ENCODE measurements at regions not wholly inside any gene's neighbourhood (a gene's known extent, or its start where the extent isn't known, plus 50 kb on each side); places are given as distances from the start of the nearest gene placed in this dataset.

DNA sequence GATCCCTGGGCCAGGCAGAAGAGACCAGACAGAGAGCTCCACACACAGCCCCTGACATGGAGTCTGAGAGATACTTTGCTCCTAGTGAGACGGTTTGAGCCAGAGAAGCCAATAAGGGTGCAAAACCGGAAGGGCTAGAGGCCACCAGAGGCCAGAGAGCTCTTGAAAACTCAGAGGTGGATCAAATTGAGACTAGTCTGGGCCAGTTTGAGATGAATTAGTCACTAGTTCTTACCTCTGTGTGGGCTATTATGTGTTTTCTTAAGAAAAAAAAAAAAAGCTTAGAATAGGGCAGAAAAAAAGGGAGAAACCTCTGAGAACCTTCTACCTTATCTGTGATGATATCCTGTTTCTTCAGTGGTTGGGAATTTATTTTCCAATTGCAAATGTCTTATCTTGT lies 110.4 kb upstream of the EDNRA start:
- TF ChIP-seq, protein P1, sequence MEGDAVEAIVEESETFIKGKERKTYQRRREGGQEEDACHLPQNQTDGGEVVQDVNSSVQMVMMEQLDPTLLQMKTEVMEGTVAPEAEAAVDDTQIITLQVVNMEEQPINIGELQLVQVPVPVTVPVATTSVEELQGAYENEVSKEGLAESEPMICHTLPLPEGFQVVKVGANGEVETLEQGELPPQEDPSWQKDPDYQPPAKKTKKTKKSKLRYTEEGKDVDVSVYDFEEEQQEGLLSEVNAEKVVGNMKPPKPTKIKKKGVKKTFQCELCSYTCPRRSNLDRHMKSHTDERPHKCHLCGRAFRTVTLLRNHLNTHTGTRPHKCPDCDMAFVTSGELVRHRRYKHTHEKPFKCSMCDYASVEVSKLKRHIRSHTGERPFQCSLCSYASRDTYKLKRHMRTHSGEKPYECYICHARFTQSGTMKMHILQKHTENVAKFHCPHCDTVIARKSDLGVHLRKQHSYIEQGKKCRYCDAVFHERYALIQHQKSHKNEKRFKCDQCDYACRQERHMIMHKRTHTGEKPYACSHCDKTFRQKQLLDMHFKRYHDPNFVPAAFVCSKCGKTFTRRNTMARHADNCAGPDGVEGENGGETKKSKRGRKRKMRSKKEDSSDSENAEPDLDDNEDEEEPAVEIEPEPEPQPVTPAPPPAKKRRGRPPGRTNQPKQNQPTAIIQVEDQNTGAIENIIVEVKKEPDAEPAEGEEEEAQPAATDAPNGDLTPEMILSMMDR (conservative IDR thresholded peaks at IDR 0.05; ENCODE audit: low read length), result no peak
- TF ChIP-seq EZH2phosphoT487 (IDR thresholded peaks at IDR 0.05; ENCODE audit: borderline replicate concordance), result no peak

Measured in Loucy (cell line).